ENCODE measurements at regions not wholly inside any gene's neighbourhood (a gene's known extent, or its start where the extent isn't known, plus 50 kb on each side); places are given as distances from the start of the nearest gene placed in this dataset.

- TF ChIP-seq CTCF (IDR thresholded peaks at IDR 0.05) (no peak), POLR2A (IDR thresholded peaks at IDR 0.05) (no peak)
Observed at GRCh38 chrX:39756086-39756883, 341.5 kb downstream of the BCOR start.
